NCI-H2171 treated with DMSO at 0.1 percent for 48 hours (cell line): ENCODE measurements at regions not wholly inside any gene's neighbourhood (a gene's known extent, or its start where the extent isn't known, plus 50 kb on each side); places are given as distances from the start of the nearest gene placed in this dataset.
"Not testable (repeated sequence)": the region's sequence is repeated elsewhere in the genome, so short reads cannot be mapped to it uniquely, and the experiment has no call there.

Experiments
- DNase-seq: peaks from one replicate; lab custom pipeline; 2025; lab: John Stamatoyannopoulos, UW

DNA sequence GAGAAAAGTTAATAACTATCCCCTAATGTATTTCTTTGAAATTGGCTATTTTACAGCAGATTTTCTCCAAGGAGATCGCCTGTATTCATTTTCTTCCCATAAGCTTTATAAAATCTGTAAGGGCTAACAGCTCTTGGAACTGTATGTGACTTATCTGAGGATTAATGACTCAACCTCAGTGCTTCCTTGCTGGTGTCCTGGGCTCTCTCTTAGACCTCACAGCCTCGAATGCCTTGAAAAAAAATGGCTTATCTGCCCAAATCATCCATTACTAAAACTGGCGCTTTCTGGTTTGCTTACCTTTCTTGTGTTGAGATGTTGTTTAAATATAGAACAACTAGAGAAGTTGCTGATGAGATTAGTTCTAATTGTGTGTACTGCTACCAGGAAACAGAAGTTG, 713.6 kb downstream of the SLC4A3 start:
- DNase-seq: no peak

DNA sequence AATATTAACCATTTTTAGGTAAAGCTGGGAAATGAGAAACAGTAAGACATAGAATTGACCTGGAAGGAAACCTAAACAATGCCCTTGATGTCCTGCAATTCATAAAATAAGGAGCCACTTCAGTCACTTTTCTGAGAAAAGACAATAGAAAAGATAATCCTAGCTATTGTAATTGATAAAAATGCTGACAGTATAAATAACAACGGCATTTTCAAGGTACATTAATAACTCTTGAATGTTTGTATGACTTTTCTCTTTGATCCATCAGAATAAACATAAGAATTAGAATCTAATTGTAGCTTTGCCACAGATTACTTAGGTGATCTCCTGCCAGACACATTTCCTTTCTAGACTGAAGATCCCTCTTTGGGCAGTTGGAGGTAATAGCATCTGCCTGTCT, 719.5 kb downstream of the SLC4A3 start:
- no peak for DNase-seq

DNA sequence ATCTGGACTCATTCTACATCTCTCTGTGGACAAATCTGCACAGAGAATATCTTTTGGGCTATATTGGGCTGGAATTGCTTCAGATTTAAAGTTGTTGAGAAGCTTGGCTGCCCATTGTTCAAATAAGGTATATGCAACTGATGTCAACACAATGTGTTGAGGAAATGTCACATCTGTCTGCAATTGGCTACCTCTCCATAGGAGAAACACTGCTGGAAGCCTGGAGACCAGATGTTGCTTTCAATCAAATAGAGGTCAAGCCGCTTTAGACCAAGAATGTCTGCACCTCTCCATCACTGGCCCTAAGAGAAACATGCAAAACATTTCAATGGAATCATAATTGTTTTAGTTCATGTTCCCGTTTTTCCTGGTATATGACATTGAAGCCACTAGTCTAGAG, 720.2 kb downstream of the SLC4A3 start:
- DNase-seq: no peak

DNA sequence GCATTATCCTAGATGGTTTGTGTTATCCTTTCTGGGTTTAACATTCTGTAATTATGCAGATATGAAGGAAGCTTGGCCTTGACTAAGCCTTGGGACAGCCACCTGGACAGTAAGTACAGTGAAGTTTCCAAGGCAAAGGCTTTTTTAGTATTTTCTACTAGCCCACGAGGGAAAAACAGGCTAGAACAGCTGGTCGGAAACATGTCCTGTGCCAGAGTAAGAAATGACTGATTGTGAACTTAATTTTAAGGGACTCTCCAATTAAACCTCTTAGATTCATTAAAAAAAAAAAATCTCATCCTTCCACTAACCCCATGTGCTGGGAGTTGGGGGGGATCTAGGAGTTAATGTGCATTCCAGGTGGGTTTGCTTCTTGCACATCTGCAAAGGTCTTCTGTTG, 720.8 kb downstream of the SLC4A3 start:
- no peak for DNase-seq

DNA sequence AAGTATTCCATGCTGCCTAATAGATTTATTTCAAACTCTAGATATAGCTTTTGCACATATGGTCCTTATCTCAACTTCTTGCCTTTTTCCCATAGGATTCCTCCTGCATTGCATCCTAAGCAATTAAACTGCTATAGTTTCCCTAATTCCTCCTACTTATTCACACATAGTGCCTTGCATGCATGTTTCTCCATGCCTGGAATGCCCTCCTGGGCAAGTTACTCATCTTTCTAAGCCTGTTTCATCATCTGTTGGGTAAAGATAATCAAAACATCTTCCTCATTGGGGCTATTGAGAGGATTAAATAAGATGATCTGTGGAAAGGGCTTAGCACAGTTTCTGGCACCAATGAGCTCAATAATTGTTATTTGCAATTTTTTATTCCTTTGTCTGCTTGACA, 726.5 kb downstream of the SLC4A3 start:
- DNase-seq: no peak

DNA sequence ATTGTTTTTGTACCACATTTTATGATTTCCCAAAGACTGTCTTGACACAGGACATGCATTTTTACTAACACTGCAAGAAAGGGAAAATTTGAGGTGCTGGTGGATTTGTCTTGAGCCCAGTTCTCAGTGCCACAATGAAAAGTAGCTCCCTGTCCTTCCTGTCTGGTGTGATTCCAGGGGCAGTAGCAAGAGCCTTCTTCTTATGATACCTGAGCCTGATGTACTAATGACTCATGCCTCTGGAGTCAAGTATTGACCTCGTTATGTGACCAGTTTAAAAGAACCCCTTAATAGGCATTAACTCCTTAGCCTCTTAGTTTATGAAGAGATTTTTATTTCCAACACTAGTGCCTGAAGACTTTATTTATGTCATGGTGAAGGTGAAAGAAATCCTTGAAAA, 728.6 kb downstream of the SLC4A3 start:
- no peak for DNase-seq

GRCh38 chr2:220365023-220365422, 737.6 kb downstream of the SLC4A3 start:
- DNase-seq: no peak

- DNase-seq: no peak
Observed at GRCh38 chr2:220366765-220367164, 739.3 kb downstream of the SLC4A3 start.

GRCh38 chr2:220370764-220371163, 743.3 kb downstream of the SLC4A3 start:
- DNase-seq: no peak

- DNase-seq: no peak
Observed at GRCh38 chr2:220371211-220371610, 743.8 kb downstream of the SLC4A3 start.

DNA sequence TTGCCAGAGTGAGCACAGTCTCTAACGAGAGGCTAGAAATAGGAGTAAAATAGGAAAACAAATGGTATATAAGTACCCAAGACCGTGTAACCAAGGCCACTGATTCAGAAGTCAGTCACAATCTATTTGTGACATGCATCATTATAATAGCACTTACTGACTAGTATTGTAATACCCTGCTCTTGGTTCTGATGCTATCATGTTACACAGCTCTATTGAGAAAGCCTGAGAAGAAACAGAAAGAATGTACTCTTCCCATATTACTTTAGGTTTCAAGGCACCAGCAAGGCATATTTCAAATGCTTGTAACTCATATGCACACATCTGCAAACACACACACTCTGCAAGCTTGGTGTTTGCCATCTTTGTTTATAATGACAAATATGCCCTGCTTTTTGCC, 746.4 kb downstream of the SLC4A3 start:
- DNase-seq: peak; percentile 60

DNA sequence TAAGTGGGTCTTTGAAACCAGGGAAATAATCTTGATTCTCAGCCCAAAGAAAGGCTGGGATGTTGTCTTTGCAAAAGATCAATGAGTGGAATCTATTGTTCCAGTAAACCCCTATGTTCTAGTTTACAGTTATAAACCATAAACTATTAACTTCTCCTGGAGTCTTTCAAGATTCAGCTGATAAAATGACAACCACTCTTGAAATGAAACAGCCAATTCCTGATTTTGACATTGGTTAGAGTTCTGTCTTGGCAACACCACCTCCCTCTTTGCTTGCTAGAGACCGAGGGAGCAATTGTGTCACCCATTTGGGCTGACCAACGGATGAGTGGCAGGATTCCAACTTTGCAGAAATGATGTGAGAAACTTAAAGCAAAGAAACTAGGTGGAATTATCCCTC, 746.9 kb downstream of the SLC4A3 start:
- no peak for DNase-seq

DNA sequence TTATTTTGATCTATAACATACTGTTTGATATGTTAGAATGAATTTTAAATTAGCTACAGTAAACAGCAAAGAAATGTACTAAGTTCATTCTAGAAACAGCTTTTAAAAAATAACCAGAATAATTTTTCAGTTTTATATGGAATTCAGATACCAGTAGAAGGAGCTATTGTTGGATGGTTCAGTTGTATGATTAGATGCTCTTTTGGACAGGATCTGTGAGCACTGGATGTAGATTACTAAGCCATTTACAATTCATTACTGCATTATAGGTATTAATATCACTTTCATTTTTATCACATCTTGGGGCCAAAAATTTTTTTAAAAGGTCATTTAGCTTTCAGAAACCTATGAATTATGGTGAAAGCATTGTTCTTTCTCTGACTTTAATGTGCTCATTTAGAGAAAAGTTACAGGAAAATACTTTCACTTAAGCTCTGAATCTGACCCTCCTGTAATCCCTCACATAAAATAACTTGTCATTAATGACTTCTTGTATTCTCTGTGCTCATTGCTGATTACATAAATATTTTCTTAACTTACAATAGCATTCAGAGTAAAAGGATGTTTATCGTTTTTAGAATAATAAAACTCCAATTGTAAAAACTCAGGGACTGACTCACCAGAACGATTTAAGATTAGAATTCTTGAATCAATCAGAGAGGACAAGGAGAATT, 750.2 kb downstream of the SLC4A3 start:
- DNase-seq: no peak

DNA sequence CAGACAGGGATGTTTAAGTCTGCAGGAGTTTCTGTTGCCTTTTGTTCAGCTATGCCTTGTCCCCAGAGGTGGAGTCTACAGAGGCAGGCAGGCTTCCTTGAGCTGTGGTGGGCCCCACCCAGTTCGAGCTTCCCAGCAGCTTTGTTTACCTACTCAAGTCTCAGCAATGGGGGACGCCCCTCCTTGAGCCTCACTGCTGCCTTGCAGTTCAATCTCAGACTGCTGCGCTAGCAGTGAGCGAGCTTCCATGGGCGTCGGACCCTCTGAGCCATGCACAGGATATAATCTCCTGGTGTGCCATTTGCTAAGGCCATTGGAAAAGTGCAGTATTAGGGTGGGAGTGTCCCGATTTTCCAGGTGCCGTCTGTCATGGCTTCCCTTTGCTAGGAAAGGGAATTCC, 760.3 kb downstream of the SLC4A3 start:
- DNase-seq: not testable (repeated sequence)

GRCh38 chr2:220393711-220394110, 766.3 kb downstream of the SLC4A3 start:
- DNase-seq: no peak

DNA sequence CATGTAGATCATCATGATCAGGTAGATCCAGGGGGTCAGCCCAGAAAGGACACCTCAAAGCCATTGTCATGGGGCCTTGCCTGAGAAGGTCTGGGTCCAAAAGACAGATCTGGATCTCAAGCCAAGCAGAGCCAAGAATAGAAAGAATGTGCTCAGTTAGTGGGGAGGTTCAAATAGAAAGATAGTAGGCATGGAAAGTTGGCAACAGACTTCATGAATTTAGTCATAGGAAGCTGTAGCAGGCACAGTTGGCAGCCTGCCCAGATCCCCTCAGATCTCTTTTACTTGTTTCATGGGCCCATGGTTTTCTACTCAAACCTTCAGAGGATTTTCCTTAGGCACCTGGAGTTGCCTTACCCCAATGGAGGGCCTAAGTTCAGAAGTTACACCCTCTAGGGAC, 767.0 kb downstream of the SLC4A3 start:
- peak; percentile 85 for DNase-seq

- no peak for DNase-seq
Observed at GRCh38 chr2:220396287-220396686, 768.9 kb downstream of the SLC4A3 start.

DNA sequence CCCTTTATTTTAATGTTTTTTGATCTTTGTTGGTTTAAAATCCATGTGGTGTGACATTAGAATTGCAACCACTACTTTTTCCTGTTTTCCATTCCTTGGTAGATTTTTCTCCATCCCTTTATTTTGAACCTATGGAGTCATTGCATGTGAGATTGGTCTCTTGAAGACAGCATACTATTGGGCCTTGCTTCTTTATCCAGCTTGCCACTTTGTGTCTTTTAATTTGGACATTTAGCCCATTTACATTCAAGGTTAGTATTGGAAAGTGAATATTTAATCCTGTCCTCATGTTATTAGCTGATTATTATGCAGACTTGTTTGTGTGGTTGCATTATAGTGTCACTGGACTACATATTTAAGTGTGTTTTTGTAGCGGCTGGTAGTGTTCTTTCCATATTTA, 782.9 kb downstream of the SLC4A3 start:
- no peak for DNase-seq

DNA sequence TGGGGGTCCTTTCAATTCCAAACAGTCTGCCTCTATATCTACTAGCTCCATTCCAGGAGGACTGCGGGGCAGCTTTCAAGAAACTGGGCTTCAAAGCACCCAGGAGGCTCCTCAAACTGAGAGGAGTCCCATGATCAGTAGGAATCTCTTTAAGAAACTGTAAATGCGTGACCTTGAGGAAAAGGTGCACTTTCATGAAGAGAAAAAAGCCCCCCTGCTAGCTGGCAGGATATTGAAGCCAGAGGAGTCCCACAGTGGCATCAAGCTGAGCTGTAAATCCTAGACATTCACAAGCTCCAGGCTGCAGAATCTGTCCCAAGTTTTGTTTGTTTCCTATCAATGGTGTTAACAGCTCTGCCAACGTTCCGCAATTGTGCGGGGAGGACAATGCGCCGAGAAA, 790.1 kb downstream of the SLC4A3 start:
- no peak for DNase-seq

DNA sequence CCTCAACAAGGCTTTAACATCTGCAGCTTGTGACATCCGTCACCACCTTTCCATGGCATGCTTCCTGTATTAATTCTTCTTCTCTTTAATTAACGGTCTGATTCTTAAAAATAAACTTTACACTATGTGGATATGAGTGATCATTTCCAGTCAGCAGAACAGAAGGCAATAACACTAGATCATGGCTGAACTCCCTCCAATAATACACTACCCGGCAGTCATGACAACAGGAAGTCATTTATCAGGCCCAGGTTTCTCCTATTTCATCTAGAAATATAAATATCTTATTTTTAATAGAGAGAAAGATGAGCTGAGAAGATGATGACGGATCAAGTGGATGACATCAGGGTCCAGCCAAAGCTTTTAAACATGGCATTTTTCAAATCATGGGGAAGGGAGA, 792.2 kb downstream of the SLC4A3 start:
- no peak for DNase-seq

DNA sequence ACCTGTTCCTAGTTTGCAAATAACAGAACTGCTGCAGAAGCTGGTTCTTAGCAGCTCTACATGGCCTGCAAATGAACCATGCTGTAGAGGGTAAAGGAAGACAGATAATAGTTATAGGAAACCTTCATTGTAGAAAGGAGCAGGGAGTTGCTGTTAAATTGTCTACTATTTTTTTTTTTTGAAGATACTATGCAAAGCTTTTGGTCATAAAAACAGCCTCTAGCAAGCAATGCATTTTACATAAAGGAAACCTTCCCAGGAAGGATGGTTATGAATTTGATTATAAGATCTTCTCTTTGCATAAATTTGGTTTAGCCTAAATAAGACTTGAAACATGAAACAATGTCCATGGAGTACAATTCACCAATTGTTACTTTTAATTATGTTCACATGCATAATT, 793.4 kb downstream of the SLC4A3 start:
- no peak for DNase-seq

DNA sequence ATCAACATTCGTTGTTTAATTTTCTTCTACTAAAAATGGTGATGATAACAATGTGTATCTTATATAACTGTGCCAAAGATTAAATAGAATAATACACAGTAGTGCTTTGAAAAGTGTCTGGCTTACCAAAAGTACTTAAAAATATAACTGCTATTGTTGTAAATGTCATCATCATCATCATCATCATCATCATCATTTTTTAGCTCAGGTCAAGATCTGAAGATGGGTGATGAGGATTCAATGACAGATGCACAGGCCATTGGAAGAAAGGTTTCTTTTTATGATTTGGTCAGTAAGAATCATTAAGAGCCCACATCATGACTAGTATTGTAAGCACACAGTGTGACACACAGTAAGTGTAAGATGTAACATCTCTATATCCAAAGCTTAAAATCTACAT, 795.2 kb downstream of the SLC4A3 start:
- no peak for DNase-seq

GRCh38 chr2:220424561-220424960, 797.1 kb downstream of the SLC4A3 start:
- DNase-seq: no peak

DNA sequence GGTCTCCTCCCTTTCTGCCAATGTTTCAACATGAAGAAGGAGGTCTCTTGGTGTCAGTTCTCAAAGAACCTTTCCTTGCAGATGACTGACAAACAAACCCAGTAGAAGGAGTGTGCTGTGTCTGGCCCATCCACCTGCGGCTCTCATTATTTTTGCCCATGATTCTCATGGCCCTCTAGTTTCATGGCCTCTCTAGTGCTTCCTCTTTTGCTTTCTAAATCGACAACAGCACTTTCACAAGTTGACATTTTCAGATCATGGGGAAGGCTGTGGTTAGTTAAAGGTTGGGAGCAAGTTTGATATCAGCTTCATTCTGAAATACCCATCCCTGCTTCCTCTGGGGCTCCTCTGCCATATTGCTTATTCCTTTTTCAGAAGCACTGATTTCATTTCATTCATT, 805.2 kb downstream of the SLC4A3 start:
- DNase-seq: peak; percentile 35

- peak; percentile 96 for DNase-seq
Observed at GRCh38 chr2:220433131-220433530, 805.7 kb downstream of the SLC4A3 start.
